ENCODE measurements at regions not wholly inside any gene's neighbourhood (a gene's known extent, or its start where the extent isn't known, plus 50 kb on each side); places are given as distances from the start of the nearest gene placed in this dataset.

DNA sequence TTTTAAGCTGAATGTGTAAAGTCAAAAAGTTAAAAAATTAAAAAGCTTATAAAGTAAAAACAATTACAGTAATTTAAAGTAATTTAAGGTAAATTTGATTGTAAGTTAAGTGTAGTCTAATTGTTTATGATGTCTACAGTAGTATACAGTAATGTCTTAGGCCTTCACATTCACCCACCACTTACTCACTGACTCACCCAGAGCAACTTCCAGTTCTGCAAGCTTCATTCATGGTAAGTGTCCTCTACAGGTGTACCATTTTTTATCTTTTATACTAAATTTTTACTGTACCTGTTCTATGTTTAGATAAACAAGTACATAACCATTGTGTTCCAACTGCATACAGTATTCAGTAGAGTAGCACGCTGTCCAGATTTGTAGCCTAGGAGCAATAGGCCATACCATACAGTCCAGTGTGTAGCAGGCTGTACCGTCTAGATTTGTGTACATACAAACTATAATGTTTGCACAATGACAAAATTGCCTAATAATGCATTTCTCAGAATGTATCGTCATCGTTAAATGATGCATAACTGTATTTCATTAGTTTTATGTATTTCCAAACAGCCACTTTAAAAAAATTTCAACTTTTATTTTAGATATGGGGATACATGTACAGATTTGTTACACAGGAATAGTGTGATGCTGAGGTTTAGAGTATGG is 319.3 kb downstream of the DYSF start:
- Histone ChIP-seq H3K79me2 (ENCODE audit: low read depth) (no peaks in the 10 kb centered on the region), H3K9ac (no peak overlapping the region), H3K27me3 (no peaks in the 10 kb centered on the region), H3K36me3 (no peaks in the 10 kb centered on the region), H3K27ac (no peak overlapping the region), H3F3A (ENCODE audit: low read depth) (peaks cover 14% of the 10 kb centered on the region), H3K9me3 (ENCODE audit: low read depth) (no peaks in the 10 kb centered on the region), H2AFZ (replicated peaks) (no peak overlapping the region), H3K4me1 (no peaks in the 10 kb centered on the region), H3K4me2 (no peak overlapping the region), H4K20me1 (ENCODE audit: low read depth) (no peaks in the 10 kb centered on the region), H3K4me3 (no peak overlapping the region)
- DNase-seq (ENCODE audit: low spot score), result no peak
- Mint-ChIP-seq H3K36me3 (no peaks in the 10 kb centered on the region), H3K9me3 (peaks cover 9% of the 10 kb centered on the region), H3K27me3 (ENCODE audit: insufficient read depth, low read depth) (no peaks in the 10 kb centered on the region), H3K4me3 (no peak overlapping the region), H3K27ac (no peak overlapping the region), H3K4me1 (no peaks in the 10 kb centered on the region)
- TF ChIP-seq, protein P1, sequence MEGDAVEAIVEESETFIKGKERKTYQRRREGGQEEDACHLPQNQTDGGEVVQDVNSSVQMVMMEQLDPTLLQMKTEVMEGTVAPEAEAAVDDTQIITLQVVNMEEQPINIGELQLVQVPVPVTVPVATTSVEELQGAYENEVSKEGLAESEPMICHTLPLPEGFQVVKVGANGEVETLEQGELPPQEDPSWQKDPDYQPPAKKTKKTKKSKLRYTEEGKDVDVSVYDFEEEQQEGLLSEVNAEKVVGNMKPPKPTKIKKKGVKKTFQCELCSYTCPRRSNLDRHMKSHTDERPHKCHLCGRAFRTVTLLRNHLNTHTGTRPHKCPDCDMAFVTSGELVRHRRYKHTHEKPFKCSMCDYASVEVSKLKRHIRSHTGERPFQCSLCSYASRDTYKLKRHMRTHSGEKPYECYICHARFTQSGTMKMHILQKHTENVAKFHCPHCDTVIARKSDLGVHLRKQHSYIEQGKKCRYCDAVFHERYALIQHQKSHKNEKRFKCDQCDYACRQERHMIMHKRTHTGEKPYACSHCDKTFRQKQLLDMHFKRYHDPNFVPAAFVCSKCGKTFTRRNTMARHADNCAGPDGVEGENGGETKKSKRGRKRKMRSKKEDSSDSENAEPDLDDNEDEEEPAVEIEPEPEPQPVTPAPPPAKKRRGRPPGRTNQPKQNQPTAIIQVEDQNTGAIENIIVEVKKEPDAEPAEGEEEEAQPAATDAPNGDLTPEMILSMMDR (IDR thresholded peaks at IDR 0.05), result no peak
- TF ChIP-seq EZH2phosphoT487 (IDR thresholded peaks at IDR 0.05) (no peak), EZH2 (IDR thresholded peaks at IDR 0.05) (no peak)

DNA sequence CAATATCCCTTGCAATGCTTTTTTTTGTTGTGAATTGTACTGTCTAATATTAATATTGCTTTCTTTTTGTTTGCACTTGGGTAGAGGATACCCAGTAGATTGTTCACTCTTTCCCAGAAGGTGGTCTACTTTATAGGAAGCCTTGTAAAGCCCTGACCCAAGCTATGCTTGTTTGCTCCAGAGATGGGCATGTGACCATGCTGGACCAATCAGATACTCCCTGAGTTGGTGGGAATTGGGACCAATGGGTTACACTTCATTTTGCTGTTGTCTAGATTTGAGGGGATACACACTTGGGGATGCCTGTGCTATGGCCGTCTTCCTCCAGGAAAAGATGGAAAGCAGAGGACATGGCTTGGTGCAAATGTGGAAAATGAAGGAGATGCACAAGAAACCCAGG is 314.3 kb downstream of the DYSF start:
- peaks cover 9% of the 10 kb centered on the region for H3K9me3 Mint-ChIP-seq
- DNase-seq (ENCODE audit: low spot score), result no peak
- Histone ChIP-seq H3K79me2 (ENCODE audit: low read depth) (no peaks in the 10 kb centered on the region), H3K9ac (no peak overlapping the region), H4K20me1 (ENCODE audit: low read depth) (no peaks in the 10 kb centered on the region), H3K9me3 (ENCODE audit: low read depth) (no peaks in the 10 kb centered on the region), H3K4me1 (no peaks in the 10 kb centered on the region), H3K27ac (no peak overlapping the region), H2AFZ (replicated peaks) (no peak overlapping the region), H3F3A (ENCODE audit: low read depth) (peaks cover 14% of the 10 kb centered on the region), H3K4me3 (no peak overlapping the region), H3K36me3 (no peaks in the 10 kb centered on the region), H3K4me2 (no peak overlapping the region), H3K27me3 (no peaks in the 10 kb centered on the region)
- no peak overlapping the region for H3K27ac Mint-ChIP-seq
- no peaks in the 10 kb centered on the region for H3K36me3 Mint-ChIP-seq
- H3K27me3 Mint-ChIP-seq (ENCODE audit: insufficient read depth, low read depth), result peaks cover 2% of the 10 kb centered on the region
- H3K4me1 Mint-ChIP-seq, result no peaks in the 10 kb centered on the region
- H3K4me3 Mint-ChIP-seq, result no peak overlapping the region
- no peak for TF ChIP-seq EZH2 (IDR thresholded peaks at IDR 0.05)
- no peak for TF ChIP-seq EZH2phosphoT487 (IDR thresholded peaks at IDR 0.05)
- TF ChIP-seq, protein P1 (IDR thresholded peaks at IDR 0.05), result no peak

DNA sequence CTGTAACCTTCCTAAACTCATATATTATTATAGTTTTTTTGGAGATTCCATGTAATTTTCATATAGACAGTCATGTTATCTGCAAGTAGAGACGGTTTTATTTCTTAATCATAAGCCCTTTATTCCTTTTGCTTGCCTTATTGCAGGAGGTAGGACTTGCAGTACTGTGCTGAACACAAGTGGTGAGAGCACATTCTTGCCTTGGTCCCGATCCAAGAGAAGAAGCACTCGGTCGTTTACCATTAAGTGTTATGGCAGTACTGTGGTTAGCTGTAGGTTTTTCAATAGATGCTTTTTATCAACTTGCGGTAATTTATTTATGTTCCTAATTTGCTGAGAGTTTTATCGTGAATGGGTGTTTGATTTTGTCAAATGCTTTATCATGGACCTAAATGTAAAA is 305.7 kb downstream of the DYSF start:
- no peak for DNase-seq (ENCODE audit: low spot score)
- H3F3A ChIP-seq (ENCODE audit: low read depth), result no peaks in the 10 kb centered on the region
- no peaks in the 10 kb centered on the region for H3K9me3 ChIP-seq (ENCODE audit: low read depth)
- no peak overlapping the region for H2AFZ ChIP-seq (replicated peaks)
- no peaks in the 10 kb centered on the region for H3K79me2 ChIP-seq (ENCODE audit: low read depth)
- no peaks in the 10 kb centered on the region for H3K9me3 Mint-ChIP-seq
- peaks cover 5% of the 10 kb centered on the region for H3K4me1 Mint-ChIP-seq
- no peaks in the 10 kb centered on the region for H3K36me3 ChIP-seq
- H3K4me3 Mint-ChIP-seq, result no peak overlapping the region
- no peak overlapping the region for H3K27ac Mint-ChIP-seq
- H3K36me3 Mint-ChIP-seq, result no peaks in the 10 kb centered on the region
- H3K4me2 ChIP-seq, result no peak overlapping the region
- no peak overlapping the region for H3K27ac ChIP-seq
- no peak overlapping the region for H3K4me3 ChIP-seq
- no peaks in the 10 kb centered on the region for H3K4me1 ChIP-seq
- no peaks in the 10 kb centered on the region for H3K27me3 ChIP-seq
- H4K20me1 ChIP-seq (ENCODE audit: low read depth), result no peaks in the 10 kb centered on the region
- no peak overlapping the region for H3K9ac ChIP-seq
- H3K27me3 Mint-ChIP-seq (ENCODE audit: insufficient read depth, low read depth), result no peaks in the 10 kb centered on the region
- no peak for TF ChIP-seq EZH2 (IDR thresholded peaks at IDR 0.05)
- TF ChIP-seq, protein P1 (IDR thresholded peaks at IDR 0.05), result no peak
- TF ChIP-seq EZH2phosphoT487 (IDR thresholded peaks at IDR 0.05), result no peak

All from neural progenitor cell (in vitro differentiated cells).